ENCODE measurements at regions not wholly inside any gene's neighbourhood (a gene's known extent, or its start where the extent isn't known, plus 50 kb on each side); places are given as distances from the start of the nearest gene placed in this dataset.

- no peak for TF ChIP-seq POLR2A (IDR thresholded peaks at IDR 0.05)
- no peak for TF ChIP-seq CTCF (IDR thresholded peaks at IDR 0.05)
- no peak for TF ChIP-seq POLR2AphosphoS5 (IDR thresholded peaks at IDR 0.05)
- Histone ChIP-seq H3K27ac (no peak overlapping the region), H3K36me3 (no peaks in the 10 kb centered on the region), H3K27me3 (no peaks in the 10 kb centered on the region), H3K4me3 (no peak overlapping the region), H3K9me3 (no peaks in the 10 kb centered on the region), H3K4me1 (no peaks in the 10 kb centered on the region)
- ATAC-seq (ENCODE audit: low FRiP score in 2 of 2) = no peak
- DNase-seq = no peak
- 52 to 57% methylated on average over 6 of the region's 6 CpGs for WGBS, 2 donors
Observed at GRCh38 chr16:5505091-5505887, 407.7 kb upstream of the EEF2KMT start.

- DNase-seq (no peak), ATAC-seq (ENCODE audit: low FRiP score in 2 of 2) (peak; percentile 5 to 20)
- 55 to 57% methylated on average over 10 to 13 of the region's 13 CpGs for WGBS, 2 donors
- H3K4me1 ChIP-seq = no peaks in the 10 kb centered on the region
- H3K9me3 ChIP-seq = no peaks in the 10 kb centered on the region
- H3K36me3 ChIP-seq = no peaks in the 10 kb centered on the region
- no peak overlapping the region for H3K4me3 ChIP-seq
- TF ChIP-seq POLR2A (IDR thresholded peaks at IDR 0.05) = no peak
- TF ChIP-seq POLR2AphosphoS5 (IDR thresholded peaks at IDR 0.05) = no peak
- TF ChIP-seq EP300 (IDR thresholded peaks at IDR 0.05) = no peak
- TF ChIP-seq CTCF (IDR thresholded peaks at IDR 0.05) = no peak
- H3K27me3 ChIP-seq = no peaks in the 10 kb centered on the region
- H3K27ac ChIP-seq = no peak overlapping the region
Observed at GRCh38 chr16:5504064-5504781, 406.6 kb upstream of the EEF2KMT start.

- DNase-seq (no peak), ATAC-seq (ENCODE audit: low FRiP score in 2 of 2) (no peak)
Observed at GRCh38 chr16:5502944-5503343, 405.3 kb upstream of the EEF2KMT start.

GRCh38 chr16:5502467-5502869 lies 404.9 kb upstream of the EEF2KMT start:
- 34 to 40% methylated on average over 6 to 7 of the region's 7 CpGs for WGBS, 2 donors
- ATAC-seq (ENCODE audit: low FRiP score in 2 of 2) (no peak), DNase-seq (no peak)
- Histone ChIP-seq H3K4me3 (no peak overlapping the region), H3K4me1 (no peaks in the 10 kb centered on the region), H3K27me3 (no peaks in the 10 kb centered on the region), H3K9me3 (no peaks in the 10 kb centered on the region), H3K36me3 (no peaks in the 10 kb centered on the region), H3K27ac (no peak overlapping the region)
- no peak for TF ChIP-seq EP300 (IDR thresholded peaks at IDR 0.05)
- TF ChIP-seq CTCF (IDR thresholded peaks at IDR 0.05) = peak in 2 of 6 experiments; percentile 20 to 38
- no peak for TF ChIP-seq POLR2A (IDR thresholded peaks at IDR 0.05)
- no peak for TF ChIP-seq POLR2AphosphoS5 (IDR thresholded peaks at IDR 0.05)

More at GRCh38 chr16:5502944-5503343, 405.3 kb upstream of the EEF2KMT start:
- TF ChIP-seq POLR2AphosphoS5 (IDR thresholded peaks at IDR 0.05) (no peak), POLR2A (IDR thresholded peaks at IDR 0.05) (no peak), CTCF (IDR thresholded peaks at IDR 0.05) (no peak), EP300 (IDR thresholded peaks at IDR 0.05) (no peak)
- H3K4me3 ChIP-seq = no peak overlapping the region
- H3K9me3 ChIP-seq = no peaks in the 10 kb centered on the region
- no peaks in the 10 kb centered on the region for H3K36me3 ChIP-seq
- H3K27me3 ChIP-seq = no peaks in the 10 kb centered on the region
- no peak overlapping the region for H3K27ac ChIP-seq
- 74 to 86% methylated on average over 6 of the region's 6 CpGs for WGBS, 2 donors
- no peaks in the 10 kb centered on the region for H3K4me1 ChIP-seq
